ENCODE measurements at regions not wholly inside any gene's neighbourhood (a gene's known extent, or its start where the extent isn't known, plus 50 kb on each side); places are given as distances from the start of the nearest gene placed in this dataset.
"Not testable (repeated sequence)": the region's sequence is repeated elsewhere in the genome, so short reads cannot be mapped to it uniquely, and the experiment has no call there.

DNA sequence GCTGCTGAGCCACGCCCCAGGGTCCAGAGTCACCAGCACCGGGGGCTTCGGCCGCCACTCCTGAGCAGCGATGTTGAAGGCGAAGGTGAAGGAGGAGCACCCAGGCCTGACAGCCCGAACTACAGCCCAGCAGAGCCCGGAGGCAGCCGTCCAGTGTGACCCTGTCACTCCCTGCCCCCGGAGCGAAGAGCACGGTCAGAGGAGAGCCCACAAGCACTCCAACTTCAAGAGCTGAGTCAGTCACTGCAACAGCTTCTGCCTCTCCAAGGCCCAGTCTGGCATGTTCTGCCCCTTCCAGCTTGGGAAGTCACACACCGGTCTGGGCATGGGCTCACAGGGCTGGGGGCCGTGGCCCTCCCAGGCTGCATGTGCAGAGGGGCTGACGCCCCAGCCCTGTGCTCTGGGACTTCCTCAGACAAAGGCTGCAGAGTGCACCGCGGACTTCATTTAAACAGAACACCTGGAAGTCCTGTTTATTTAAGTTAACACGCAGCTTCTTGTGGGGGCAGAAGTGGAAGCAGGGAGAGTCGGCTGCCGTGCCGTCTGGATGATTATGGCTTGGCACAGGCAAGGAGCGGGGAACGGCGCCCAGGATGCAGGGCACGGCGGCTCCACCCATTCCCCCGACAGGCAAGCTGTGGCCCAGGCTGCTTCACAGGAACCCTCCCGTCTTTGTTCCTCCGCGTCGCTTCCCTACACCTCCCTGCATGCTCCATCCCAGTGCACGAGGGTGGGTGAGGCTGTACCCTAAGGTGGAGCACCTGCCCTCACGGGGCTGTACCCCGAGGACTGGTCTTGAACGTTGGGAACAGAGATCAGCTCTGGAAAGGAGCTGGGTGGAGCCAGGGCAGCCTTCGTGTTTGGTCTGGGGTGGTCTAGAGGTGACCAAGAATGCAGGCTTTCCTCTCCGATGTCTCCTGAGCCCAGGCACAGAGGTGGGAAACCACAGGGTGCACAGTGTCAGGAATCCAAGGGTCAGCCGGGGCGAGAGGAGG lies 68.9 kb upstream of the METRNL start:
- Histone ChIP-seq H2AFZ (ENCODE audit: low read depth, low read length) (no peak overlapping the region), H3K4me1 (ENCODE audit: control insufficient read depth, extremely low read depth, insufficient read depth, low read length) (no peaks in the 10 kb centered on the region), H3K27ac (ENCODE audit: insufficient read depth, low read depth, low read length) (no peak overlapping the region), H4K20me1 (replicated peaks; ENCODE audit: control insufficient read depth, extremely low read depth, insufficient read depth, low read length) (no peaks in the 10 kb centered on the region), H3K36me3 (ENCODE audit: control insufficient read depth in 2 of 2, extremely low read depth in 1 of 2, insufficient read depth in 2 of 2, low read length in 2 of 2) (no peaks in the 10 kb centered on the region), H3K9ac (replicated peaks; ENCODE audit: extremely low read depth, insufficient read depth, low read length) (no peak overlapping the region), H3K4me2 (ENCODE audit: insufficient read depth, low read length) (no peak overlapping the region), H3K9me3 (replicated peaks; ENCODE audit: control insufficient read depth, insufficient read depth, low read length) (no peaks in the 10 kb centered on the region), H3K27me3 (ENCODE audit: control insufficient read depth in 2 of 2, insufficient read depth in 2 of 2, low read length in 2 of 2) (no peaks in the 10 kb centered on the region), H3K79me2 (ENCODE audit: control insufficient read depth, insufficient read depth, low read length) (no peaks in the 10 kb centered on the region), H3K9me1 (replicated peaks; ENCODE audit: control insufficient read depth, extremely low read depth, insufficient read depth, low read length) (no peaks in the 10 kb centered on the region), H3K4me3 (replicated peaks in 1 of 3; ENCODE audit: insufficient read depth in 1 of 3, low read depth in 1 of 3, low read length in 3 of 3) (no peak overlapping the region)
- TF ChIP-seq FOS (IDR thresholded peaks at IDR 0.05; ENCODE audit: borderline replicate concordance, insufficient read depth, low read length) = no peak
- TF ChIP-seq POLR2A (IDR thresholded peaks at IDR 0.05; ENCODE audit: low read depth, low read length) = no peak
- no peak for TF ChIP-seq POLR2AphosphoS5 (IDR thresholded peaks at IDR 0.05; ENCODE audit: insufficient read depth, low read depth, low read length)
- TF ChIP-seq MYC (IDR thresholded peaks at IDR 0.05; ENCODE audit: low read depth, low read length) = no peak
- no peak for TF ChIP-seq MAX (IDR thresholded peaks at IDR 0.05; ENCODE audit: insufficient read depth, insufficient read length)
- no peak for TF ChIP-seq EZH2 (IDR thresholded peaks at IDR 0.05; ENCODE audit: borderline replicate concordance, low read depth, low read length, severe bottlenecking)
- no peak for TF ChIP-seq CTCF (IDR thresholded peaks at IDR 0.05; ENCODE audit: extremely low read depth in 1 of 2, insufficient read depth in 1 of 2, low read depth in 1 of 2, low read length in 2 of 2)
- no peak for TF ChIP-seq JUN (IDR thresholded peaks at IDR 0.05; ENCODE audit: borderline replicate concordance, insufficient read depth, insufficient read length, low read depth)
- no peak for TF ChIP-seq GATA2 (IDR thresholded peaks at IDR 0.05; ENCODE audit: insufficient read depth, insufficient read length, low read depth, low read length)
- dilution Hi-C loops (cut with MboI; ENCODE audit: extremely low pct_ligation_motif_present, low sequenced_read_pairs) (no loop called here), intact Hi-C loops (cut with micrococcal nuclease) (no loop called here)
- no TSS peak for BruUV-seq (replicated peaks)
- FAIRE-seq (no peak), DNase-seq (ENCODE audit: low read depth, low spot score) (no peak)
- POLR2A ChIA-PET = interaction anchor here (0.6 kb wide), 1 partner anchor 64 kb away, joined by 5 read pairs; no protein-coding TSS in a partner anchor
- CTCF ChIA-PET = no interaction called here

DNA sequence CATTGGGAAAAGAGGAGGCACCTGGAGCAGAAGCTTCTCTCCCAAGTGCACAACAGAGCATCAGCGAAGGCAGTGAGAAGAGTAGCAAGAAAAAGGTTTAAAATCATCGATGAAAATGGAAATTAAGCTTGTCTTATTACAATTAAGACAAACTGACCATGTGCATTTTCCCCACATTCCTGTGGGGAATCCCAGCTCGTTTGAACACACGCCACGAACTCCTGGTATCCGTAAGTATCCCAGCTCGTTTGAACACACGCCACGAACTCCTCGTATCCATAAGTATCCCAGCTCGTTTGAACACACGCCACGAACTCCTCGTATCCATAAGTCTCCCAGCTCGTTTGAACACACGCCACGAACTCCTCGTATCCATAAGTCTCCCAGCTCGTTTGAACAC lies 67.7 kb upstream of the METRNL start:
- FAIRE-seq; H4K20me1 ChIP-seq (replicated peaks; ENCODE audit: control insufficient read depth, extremely low read depth, insufficient read depth, low read length); H3K4me2 ChIP-seq (ENCODE audit: insufficient read depth, low read length); DNase-seq (ENCODE audit: low read depth, low spot score); H2AFZ ChIP-seq (ENCODE audit: low read depth, low read length); H3K9me1 ChIP-seq (replicated peaks; ENCODE audit: control insufficient read depth, extremely low read depth, insufficient read depth, low read length); H3K27me3 ChIP-seq (ENCODE audit: control insufficient read depth in 2 of 2, insufficient read depth in 2 of 2, low read length in 2 of 2); H3K79me2 ChIP-seq (ENCODE audit: control insufficient read depth, insufficient read depth, low read length); H3K27ac ChIP-seq (ENCODE audit: insufficient read depth, low read depth, low read length); H3K4me3 ChIP-seq (replicated peaks in 1 of 3; ENCODE audit: insufficient read depth in 1 of 3, low read depth in 1 of 3, low read length in 3 of 3); BruUV-seq (replicated peaks); H3K9ac ChIP-seq (replicated peaks; ENCODE audit: extremely low read depth, insufficient read depth, low read length); POLR2A ChIA-PET; H3K4me1 ChIP-seq (ENCODE audit: control insufficient read depth, extremely low read depth, insufficient read depth, low read length); intact Hi-C loops (cut with micrococcal nuclease); H3K36me3 ChIP-seq (ENCODE audit: control insufficient read depth in 2 of 2, extremely low read depth in 1 of 2, insufficient read depth in 2 of 2, low read length in 2 of 2); dilution Hi-C loops (cut with MboI; ENCODE audit: extremely low pct_ligation_motif_present, low sequenced_read_pairs); H3K9me3 ChIP-seq (replicated peaks; ENCODE audit: control insufficient read depth, insufficient read depth, low read length): not testable (repeated sequence)
- CTCF ChIA-PET = interaction anchor here (0.9 kb wide), 1 partner anchor 94 kb away, joined by 3 read pairs; no protein-coding TSS in a partner anchor
